A673 (cell line): ENCODE measurements at regions not wholly inside any gene's neighbourhood (a gene's known extent, or its start where the extent isn't known, plus 50 kb on each side); places are given as distances from the start of the nearest gene placed in this dataset.

ENCODE experiments used
- CTCF ChIP-seq: fragments of 300-800, 200-600 bp; sonication (generic); conservative IDR thresholded peaks from 2 replicates; pipeline ENCODE4 v1.5.1; 2017; ENCODE audit warnings: low read depth, mild to moderate bottlenecking, antibody characterized with exemption, low read length, moderate library complexity, mixed read lengths
- EZH2 ChIP-seq: fragments of 200-600 bp; sonication (generic); IDR thresholded peaks from 2 replicates; pipeline ENCODE4 v1.6.1; 2017; ENCODE audit warnings: borderline replicate concordance, low read depth, mild to moderate bottlenecking, mixed read lengths, antibody characterized with exemption, low read length; ENCODE audit not compliant: poor library complexity, severe bottlenecking

- no peak for TF ChIP-seq EZH2
- no peak for TF ChIP-seq CTCF
Observed at GRCh38 chr12:41866878-41867430, 277.7 kb downstream of the GXYLT1 start.
